DND-41 (cell line): ENCODE measurements at regions not wholly inside any gene's neighbourhood (a gene's known extent, or its start where the extent isn't known, plus 50 kb on each side); places are given as distances from the start of the nearest gene placed in this dataset.

Source experiments
- EZH2 ChIP-seq: IDR thresholded peaks from 3 replicates; pipeline ENCODE4 v1.6.1; 2012; ENCODE audit warnings: borderline replicate concordance, low read depth, mild to moderate bottlenecking, moderate library complexity, low read length, inconsistent platforms; ENCODE audit not compliant: severe bottlenecking
- TF ChIP-seq, protein P1 (sequence below): IDR thresholded peaks from 2 replicates; pipeline ENCODE4 v1.5.1; 2012; ENCODE audit warnings: borderline replicate concordance, low read length, moderate library complexity, mild to moderate bottlenecking; ENCODE audit not compliant: poor library complexity, severe bottlenecking; ENCODE audit errors: extremely low read depth

DNA sequence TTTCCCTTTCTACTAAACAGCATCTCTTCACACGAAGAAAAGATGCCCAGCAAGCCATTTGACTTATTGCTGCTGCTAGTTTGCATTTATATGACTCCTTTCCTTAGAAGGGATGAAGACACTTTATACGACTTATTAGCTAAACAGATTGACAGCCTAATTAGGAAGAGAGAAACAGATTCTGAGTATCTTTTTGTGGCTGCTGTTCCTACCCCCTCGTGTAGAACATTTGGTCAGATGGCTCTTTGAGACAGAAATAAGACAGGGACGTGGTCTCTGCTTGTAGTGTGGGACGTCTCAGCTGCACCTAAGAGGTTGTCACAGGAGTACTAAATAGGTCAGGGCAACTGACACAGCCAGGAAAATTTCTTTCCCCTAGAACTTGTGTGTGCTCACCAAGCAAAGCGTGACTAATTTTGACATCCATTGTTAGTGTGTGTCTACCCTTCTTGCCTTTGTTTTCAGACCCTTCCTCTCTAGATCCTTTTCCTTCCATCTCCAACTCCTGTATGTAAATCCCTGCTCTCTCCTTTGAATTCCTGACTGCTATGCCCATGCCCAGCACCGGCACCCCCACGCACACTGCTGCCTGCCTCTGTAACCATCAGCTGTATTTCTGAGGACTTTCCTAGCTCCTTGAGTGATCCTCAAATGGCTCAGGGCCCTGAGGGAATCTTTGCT lies 83.2 kb downstream of the DAD1 start:
- TF ChIP-seq, protein P1, sequence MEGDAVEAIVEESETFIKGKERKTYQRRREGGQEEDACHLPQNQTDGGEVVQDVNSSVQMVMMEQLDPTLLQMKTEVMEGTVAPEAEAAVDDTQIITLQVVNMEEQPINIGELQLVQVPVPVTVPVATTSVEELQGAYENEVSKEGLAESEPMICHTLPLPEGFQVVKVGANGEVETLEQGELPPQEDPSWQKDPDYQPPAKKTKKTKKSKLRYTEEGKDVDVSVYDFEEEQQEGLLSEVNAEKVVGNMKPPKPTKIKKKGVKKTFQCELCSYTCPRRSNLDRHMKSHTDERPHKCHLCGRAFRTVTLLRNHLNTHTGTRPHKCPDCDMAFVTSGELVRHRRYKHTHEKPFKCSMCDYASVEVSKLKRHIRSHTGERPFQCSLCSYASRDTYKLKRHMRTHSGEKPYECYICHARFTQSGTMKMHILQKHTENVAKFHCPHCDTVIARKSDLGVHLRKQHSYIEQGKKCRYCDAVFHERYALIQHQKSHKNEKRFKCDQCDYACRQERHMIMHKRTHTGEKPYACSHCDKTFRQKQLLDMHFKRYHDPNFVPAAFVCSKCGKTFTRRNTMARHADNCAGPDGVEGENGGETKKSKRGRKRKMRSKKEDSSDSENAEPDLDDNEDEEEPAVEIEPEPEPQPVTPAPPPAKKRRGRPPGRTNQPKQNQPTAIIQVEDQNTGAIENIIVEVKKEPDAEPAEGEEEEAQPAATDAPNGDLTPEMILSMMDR, result no peak
- TF ChIP-seq EZH2, result no peak
